GM20000 (cell line): ENCODE measurements at regions not wholly inside any gene's neighbourhood (a gene's known extent, or its start where the extent isn't known, plus 50 kb on each side); places are given as distances from the start of the nearest gene placed in this dataset.

Experiments used
- DNase-seq: peaks from one replicate; pipeline ENCODE4 v3.0.0; 2012; ENCODE audit warnings: low spot score
- TF ChIP-seq, protein P1 (sequence below): IDR thresholded peaks from 2 replicates; pipeline ENCODE4 v1.5.1; 2012; ENCODE audit warnings: mild to moderate bottlenecking, control low read depth; ENCODE audit errors: extremely low read depth, missing control alignments

DNA sequence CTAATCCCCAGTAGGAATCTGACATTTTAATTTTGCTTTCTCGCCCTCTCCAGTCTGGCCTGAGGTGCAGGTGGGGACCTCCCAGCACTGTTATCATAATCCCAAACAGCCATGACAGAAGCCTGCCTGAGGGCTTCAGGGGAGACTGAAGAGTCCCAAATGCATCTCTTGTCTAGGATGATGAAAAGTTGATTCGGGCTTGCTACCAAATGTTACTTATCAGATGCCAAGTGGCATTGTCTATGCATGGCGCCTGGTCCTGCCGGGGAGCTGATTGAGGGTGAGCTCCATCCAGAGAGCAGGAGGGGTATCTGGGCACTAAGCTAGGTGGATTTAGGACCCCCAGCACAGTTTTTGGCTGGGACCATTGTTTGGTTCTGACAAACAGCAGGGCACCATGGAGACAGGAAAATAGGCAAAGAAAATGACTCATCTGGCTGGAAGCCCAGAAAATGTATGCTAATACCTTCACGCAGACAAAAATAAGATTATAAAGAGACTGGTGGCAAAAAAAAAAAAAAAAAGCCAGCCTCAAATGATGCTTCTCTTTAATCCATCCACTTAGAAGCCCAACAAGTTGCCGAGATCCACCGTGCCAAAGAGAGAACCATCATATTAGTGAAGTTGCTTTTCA, 513.7 kb upstream of the SULF2 start:
- no peak for DNase-seq
- TF ChIP-seq, protein P1, sequence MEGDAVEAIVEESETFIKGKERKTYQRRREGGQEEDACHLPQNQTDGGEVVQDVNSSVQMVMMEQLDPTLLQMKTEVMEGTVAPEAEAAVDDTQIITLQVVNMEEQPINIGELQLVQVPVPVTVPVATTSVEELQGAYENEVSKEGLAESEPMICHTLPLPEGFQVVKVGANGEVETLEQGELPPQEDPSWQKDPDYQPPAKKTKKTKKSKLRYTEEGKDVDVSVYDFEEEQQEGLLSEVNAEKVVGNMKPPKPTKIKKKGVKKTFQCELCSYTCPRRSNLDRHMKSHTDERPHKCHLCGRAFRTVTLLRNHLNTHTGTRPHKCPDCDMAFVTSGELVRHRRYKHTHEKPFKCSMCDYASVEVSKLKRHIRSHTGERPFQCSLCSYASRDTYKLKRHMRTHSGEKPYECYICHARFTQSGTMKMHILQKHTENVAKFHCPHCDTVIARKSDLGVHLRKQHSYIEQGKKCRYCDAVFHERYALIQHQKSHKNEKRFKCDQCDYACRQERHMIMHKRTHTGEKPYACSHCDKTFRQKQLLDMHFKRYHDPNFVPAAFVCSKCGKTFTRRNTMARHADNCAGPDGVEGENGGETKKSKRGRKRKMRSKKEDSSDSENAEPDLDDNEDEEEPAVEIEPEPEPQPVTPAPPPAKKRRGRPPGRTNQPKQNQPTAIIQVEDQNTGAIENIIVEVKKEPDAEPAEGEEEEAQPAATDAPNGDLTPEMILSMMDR, result no peak

DNA sequence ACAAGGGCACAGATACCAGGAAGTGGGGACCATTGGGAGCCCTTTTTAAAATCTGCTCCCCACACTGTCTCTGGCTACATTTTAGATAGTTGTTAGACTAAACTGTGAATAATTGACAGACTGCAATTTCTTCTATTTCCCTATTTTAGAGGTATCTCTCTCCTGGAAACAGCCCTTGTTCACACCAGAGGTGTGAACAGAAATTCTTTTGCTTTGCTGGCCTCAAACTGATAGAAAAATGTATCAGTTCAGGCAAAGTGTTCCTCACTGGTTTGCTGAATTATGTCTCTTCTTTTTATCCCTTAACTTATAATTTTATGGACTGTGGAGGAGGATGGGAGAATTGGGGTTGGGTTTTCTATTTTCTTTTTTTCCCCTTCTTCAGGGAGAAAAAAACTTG, 513.2 kb upstream of the SULF2 start:
- DNase-seq, result no peak
- TF ChIP-seq, protein P1, result no peak

DNA sequence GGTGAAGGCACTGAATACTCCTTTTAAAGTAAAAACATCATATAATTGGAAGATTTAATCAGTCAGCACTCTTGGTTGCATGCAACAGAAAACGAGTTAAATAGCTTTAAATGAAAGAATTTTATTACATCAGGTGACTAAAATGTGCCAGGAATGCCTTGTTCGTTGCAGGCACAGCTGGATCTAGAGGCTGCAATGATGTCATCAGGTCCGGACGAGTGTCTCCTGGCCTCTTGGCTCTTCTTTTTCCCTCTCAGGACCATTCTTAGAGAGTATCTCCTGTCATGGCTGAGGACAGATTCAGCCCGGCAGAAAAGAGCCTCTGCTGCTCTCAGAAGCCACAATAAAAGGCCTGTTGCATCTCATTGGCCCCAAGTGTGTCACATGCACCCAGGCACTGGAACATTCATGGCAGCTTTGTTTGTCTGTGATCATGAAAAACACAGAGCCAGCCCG, 510.7 kb upstream of the SULF2 start:
- no peak for DNase-seq
- TF ChIP-seq, protein P1, result no peak

DNA sequence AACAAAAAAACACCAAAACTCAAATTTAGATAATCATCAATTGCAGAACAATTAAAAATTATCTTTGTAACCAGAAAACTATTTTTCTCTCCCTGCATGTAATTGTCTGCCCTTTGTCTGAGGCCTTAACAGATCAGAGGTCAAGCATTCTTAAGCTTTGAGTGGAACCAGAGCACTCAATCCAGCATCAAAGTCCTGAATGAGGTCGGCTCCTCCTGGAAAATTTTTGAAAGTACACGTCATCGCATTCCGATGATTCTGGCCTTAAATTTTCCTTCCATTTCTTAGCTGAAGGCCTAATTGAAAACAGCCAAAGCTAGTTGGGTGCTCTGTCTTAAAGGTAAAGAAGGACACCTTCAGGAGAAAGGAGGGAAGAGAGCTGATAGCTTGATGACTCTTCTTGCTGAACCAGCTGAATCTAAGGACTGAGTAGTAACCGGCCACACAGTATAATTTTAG, 510.2 kb upstream of the SULF2 start:
- TF ChIP-seq, protein P1, result no peak
- DNase-seq, result no peak

DNA sequence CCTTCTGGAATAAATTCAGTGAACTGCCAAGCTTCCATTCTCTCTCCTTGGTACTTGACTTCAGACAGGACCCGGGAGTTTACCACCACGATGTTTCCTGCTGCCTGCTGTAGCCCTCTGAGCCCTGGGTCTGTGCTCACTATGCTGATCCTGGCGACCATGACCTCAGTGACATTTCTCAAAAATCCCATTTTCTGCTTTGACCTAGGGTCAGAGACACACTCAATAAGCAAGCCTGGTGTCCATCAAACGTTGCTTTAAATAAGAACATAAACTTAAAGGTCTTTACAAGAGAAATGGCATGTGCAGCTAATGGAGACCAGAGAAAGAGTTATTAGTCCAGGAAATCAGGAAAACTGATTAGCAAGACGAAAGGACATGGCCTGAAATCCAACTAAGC, 509.7 kb upstream of the SULF2 start:
- TF ChIP-seq, protein P1, result no peak

DNA sequence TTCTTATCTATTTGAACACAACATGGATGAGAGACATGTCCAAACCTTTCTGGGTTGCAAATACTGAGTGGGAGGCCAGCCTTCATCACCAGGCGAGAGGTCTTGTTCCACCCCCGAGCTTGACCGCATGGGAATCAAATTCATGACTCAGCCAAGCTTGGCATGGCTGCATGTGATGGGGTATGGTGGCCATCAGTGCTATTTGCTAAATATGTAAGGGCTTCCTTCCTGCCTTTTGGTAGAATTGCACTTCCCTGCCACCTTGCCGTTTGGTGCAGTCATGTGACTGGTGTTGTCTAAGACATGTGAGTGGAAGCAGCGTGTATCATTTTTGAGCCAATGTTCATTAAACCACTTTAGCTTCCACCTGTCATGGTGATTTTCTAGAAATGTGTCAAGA, 508.9 kb upstream of the SULF2 start:
- TF ChIP-seq, protein P1, result no peak
- no peak for DNase-seq

More for the DNA sequence above, 509.7 kb upstream of the SULF2 start:
- DNase-seq, result no peak

DNA sequence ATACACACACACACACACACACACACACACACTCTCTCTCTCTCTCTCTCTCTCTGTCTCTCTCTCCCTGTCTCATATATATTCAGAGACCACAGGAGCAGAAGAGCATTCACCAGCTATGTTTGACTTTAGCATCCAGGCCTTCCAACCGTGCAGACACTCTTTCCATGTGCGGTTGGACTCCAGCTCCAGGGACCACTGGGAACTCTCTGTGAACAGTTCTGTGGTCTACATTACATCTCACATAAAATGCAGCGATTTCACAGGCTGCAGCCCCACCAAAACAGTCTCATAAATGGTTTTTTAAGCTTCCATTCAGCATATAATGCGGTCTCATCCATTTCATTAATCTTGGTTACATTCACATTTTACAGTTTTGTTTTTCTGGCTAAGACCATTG, 508.4 kb upstream of the SULF2 start:
- TF ChIP-seq, protein P1, result no peak
- DNase-seq, result no peak
